IgD-negative memory B cell (primary cell): ENCODE measurements at regions not wholly inside any gene's neighbourhood (a gene's known extent, or its start where the extent isn't known, plus 50 kb on each side); places are given as distances from the start of the nearest gene placed in this dataset.

Experiments
- H3K27ac Mint-ChIP-seq, 3 donors: one replicate each; pipeline ENCODE4 v1.8.0; 2020 to 2022; ENCODE audit warnings: mild to moderate bottlenecking in 3 of 3, mixed read lengths in 3 of 3, moderate library complexity in 1 of 3
- H3K27me3 Mint-ChIP-seq: one replicate; pipeline ENCODE4 v1.8.0; 2021; ENCODE audit warnings: mixed read lengths
- H3K36me3 Mint-ChIP-seq: one replicate; pipeline ENCODE4 v1.8.0; 2020; ENCODE audit warnings: mild to moderate bottlenecking, mixed read lengths
- H3K4me1 Mint-ChIP-seq, 3 donors: one replicate each; pipeline ENCODE4 v1.8.0; 2020 to 2022; ENCODE audit warnings: mixed read lengths in 3 of 3, mild to moderate bottlenecking in 1 of 3
- H3K4me3 Mint-ChIP-seq, 4 donors: one replicate each; pipeline ENCODE4 v1.8.0; 2020 to 2022; ENCODE audit warnings: mild to moderate bottlenecking in 4 of 4, mixed read lengths in 4 of 4, moderate library complexity in 3 of 4
- H3K9me3 Mint-ChIP-seq, 3 donors: one replicate each; pipeline ENCODE4 v1.8.0; 2020 to 2021; ENCODE audit warnings: mixed read lengths in 3 of 3, mild to moderate bottlenecking in 1 of 3

- Mint-ChIP-seq H3K27ac (no peak overlapping the region), H3K4me1 (no peaks in the 10 kb centered on the region), H3K36me3 (no peaks in the 10 kb centered on the region), H3K4me3 (no peak overlapping the region), H3K9me3 (no peaks in the 10 kb centered on the region), H3K27me3 (peaks cover 3% of the 10 kb centered on the region)
Observed at GRCh38 chr5:110338341-110339083, 388.0 kb downstream of the TMEM232 start.

- Mint-ChIP-seq H3K27me3 (peaks cover 3% of the 10 kb centered on the region), H3K4me1 (no peaks in the 10 kb centered on the region), H3K4me3 (no peak overlapping the region), H3K27ac (no peak overlapping the region), H3K36me3 (no peaks in the 10 kb centered on the region), H3K9me3 (no peaks in the 10 kb centered on the region)
Observed at GRCh38 chr5:110339399-110339798, 387.1 kb downstream of the TMEM232 start.

DNA sequence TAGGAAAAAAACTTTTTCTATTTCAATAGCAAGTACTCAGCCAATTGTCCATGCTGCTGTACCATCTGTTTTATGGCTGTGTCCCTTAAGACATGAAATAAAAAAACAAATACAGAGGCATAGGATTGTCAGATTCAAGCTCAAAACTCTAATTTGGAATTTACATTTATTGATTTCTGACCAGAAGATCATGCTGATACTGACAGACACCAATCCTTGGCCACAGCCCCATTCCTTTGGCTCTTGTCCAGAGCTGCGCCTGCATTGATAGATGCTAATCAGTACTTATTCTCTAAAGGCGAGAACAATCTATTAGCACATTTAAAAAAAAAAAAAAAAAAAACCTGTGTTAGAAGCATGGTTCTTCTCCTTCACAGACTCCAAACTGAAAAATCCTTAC lies 384.6 kb downstream of the TMEM232 start:
- Mint-ChIP-seq H3K4me1 (no peaks in the 10 kb centered on the region), H3K36me3 (no peaks in the 10 kb centered on the region), H3K27me3 (peaks cover 3% of the 10 kb centered on the region), H3K4me3 (no peak overlapping the region), H3K9me3 (no peaks in the 10 kb centered on the region), H3K27ac (no peak overlapping the region)

DNA sequence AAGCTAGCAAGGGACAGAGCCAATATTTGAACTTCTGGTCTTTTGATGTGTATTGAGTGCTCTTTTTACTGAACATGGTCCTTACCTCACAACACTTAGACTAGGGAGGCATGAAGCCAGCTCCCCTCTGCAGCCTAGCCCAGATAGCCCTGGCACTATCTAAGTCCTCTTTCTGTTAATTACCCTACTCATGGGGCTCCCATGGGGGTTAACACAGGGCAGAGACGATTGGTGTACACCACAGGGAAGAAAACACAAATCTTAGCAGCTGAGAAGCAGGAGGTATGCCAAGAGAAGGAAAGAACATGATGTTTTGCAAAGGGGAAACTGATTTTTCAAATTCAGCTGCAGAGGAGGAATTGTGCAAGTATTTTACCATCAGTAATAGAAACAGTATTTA lies 383.8 kb downstream of the TMEM232 start:
- Mint-ChIP-seq H3K27ac (no peak overlapping the region), H3K27me3 (peaks cover 3% of the 10 kb centered on the region), H3K9me3 (no peaks in the 10 kb centered on the region), H3K4me1 (no peaks in the 10 kb centered on the region), H3K4me3 (no peak overlapping the region), H3K36me3 (no peaks in the 10 kb centered on the region)

DNA sequence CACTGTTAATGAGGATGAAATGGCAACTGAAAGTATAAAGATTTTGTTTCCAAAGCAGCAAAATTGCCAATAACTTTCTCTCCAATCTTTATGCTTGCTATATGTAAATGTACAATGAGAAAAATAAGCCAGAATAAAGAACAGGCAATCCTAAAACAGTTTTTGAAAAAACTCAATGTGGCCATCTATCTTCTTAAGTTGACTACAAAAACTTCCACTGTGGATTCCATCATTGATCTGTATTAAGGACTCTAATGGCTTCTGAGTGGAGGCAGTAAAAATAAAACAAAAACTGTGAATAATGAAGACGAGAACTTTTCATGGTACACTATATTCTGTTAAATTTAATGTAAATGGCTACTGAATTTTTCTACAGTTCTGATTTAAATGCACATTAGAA lies 382.9 kb downstream of the TMEM232 start:
- H3K36me3 Mint-ChIP-seq: no peaks in the 10 kb centered on the region
- H3K27me3 Mint-ChIP-seq: peaks cover 3% of the 10 kb centered on the region
- no peak overlapping the region for H3K4me3 Mint-ChIP-seq
- no peak overlapping the region for H3K27ac Mint-ChIP-seq
- H3K4me1 Mint-ChIP-seq: no peaks in the 10 kb centered on the region
- H3K9me3 Mint-ChIP-seq: no peaks in the 10 kb centered on the region

- H3K36me3 Mint-ChIP-seq: no peaks in the 10 kb centered on the region
- H3K9me3 Mint-ChIP-seq: no peaks in the 10 kb centered on the region
- peaks cover 3% of the 10 kb centered on the region for H3K27me3 Mint-ChIP-seq
- H3K27ac Mint-ChIP-seq: no peak overlapping the region
- no peak overlapping the region for H3K4me3 Mint-ChIP-seq
- no peaks in the 10 kb centered on the region for H3K4me1 Mint-ChIP-seq
Observed at GRCh38 chr5:110345623-110346022, 380.8 kb downstream of the TMEM232 start.

DNA sequence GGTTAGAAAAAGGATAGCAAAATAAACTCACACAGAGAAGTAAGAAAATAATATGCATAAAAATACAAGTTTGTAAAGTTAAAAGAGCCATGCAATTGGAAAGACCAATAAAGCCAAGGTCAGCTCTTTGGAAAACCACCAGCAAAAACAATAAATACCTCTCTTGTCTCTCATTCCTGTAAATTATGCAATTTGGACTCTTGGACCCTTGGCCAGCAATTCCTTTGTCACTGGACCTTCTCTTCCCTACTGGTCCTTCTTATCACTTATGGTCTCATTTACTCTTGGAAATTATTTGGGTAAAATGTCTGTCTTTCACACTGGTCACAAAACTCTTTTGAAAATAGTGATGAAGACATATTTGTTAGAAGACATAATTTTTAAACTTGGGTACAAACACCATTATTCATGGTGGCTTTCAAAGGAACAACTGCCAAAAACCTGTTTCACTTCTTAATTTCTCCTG lies 379.5 kb downstream of the TMEM232 start:
- Mint-ChIP-seq H3K4me1 (no peaks in the 10 kb centered on the region), H3K4me3 (no peak overlapping the region), H3K36me3 (no peaks in the 10 kb centered on the region)

DNA sequence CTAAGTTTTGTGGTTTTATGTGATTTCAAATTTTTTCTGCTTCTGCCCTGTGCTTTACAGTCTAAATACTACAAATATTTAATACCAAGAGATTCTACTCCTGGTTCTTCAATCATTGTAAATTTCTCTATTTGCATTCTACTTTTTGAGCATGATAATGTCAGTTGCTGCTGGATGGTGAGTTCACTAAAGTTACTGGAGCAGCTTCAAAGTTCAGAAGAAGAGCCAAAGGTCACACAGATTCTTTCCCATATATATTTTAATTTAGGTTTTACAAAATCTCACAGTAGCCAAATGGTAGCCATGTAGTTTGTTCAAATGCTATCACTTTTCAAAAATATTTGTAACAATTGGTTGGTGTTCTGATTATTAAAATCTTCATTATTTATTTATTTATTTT lies 378.7 kb downstream of the TMEM232 start:
- H3K4me3 Mint-ChIP-seq: no peak overlapping the region
- no peaks in the 10 kb centered on the region for H3K4me1 Mint-ChIP-seq
- peaks cover 2% of the 10 kb centered on the region for H3K27me3 Mint-ChIP-seq
- no peak overlapping the region for H3K27ac Mint-ChIP-seq
- H3K36me3 Mint-ChIP-seq: no peaks in the 10 kb centered on the region
- H3K9me3 Mint-ChIP-seq: no peaks in the 10 kb centered on the region

More for the DNA sequence above, 379.5 kb downstream of the TMEM232 start:
- Mint-ChIP-seq H3K27me3 (peaks cover 3% of the 10 kb centered on the region), H3K27ac (no peak overlapping the region), H3K9me3 (no peaks in the 10 kb centered on the region)

- no peak overlapping the region for H3K4me3 Mint-ChIP-seq
- H3K9me3 Mint-ChIP-seq: peaks cover 0 to 4% (median 0%) of the 10 kb centered on the region in 3 donors
- H3K27me3 Mint-ChIP-seq: no peaks in the 10 kb centered on the region
- H3K4me1 Mint-ChIP-seq: no peaks in the 10 kb centered on the region
- H3K36me3 Mint-ChIP-seq: no peaks in the 10 kb centered on the region
- H3K27ac Mint-ChIP-seq: no peak overlapping the region
Observed at GRCh38 chr5:110351430-110351829, 375.0 kb downstream of the TMEM232 start.

- Mint-ChIP-seq H3K4me3 (no peak overlapping the region), H3K27ac (no peak overlapping the region), H3K36me3 (no peaks in the 10 kb centered on the region), H3K9me3 (peaks cover 0 to 5% (median 0%) of the 10 kb centered on the region in 3 donors), H3K4me1 (no peaks in the 10 kb centered on the region), H3K27me3 (no peaks in the 10 kb centered on the region)
Observed at GRCh38 chr5:110354311-110354710, 372.2 kb downstream of the TMEM232 start.

- H3K36me3 Mint-ChIP-seq: no peaks in the 10 kb centered on the region
- H3K27ac Mint-ChIP-seq: no peak overlapping the region
- peaks cover 0 to 5% (median 0%) of the 10 kb centered on the region in 3 donors for H3K9me3 Mint-ChIP-seq
Observed at GRCh38 chr5:110354915-110355644, 371.4 kb downstream of the TMEM232 start.

GRCh38 chr5:110356677-110357076 lies 369.8 kb downstream of the TMEM232 start:
- H3K36me3 Mint-ChIP-seq: no peaks in the 10 kb centered on the region
- H3K9me3 Mint-ChIP-seq: peaks cover 0 to 5% (median 0%) of the 10 kb centered on the region in 3 donors
- no peaks in the 10 kb centered on the region for H3K27me3 Mint-ChIP-seq
- H3K27ac Mint-ChIP-seq: no peak overlapping the region
- H3K4me1 Mint-ChIP-seq: no peaks in the 10 kb centered on the region
- no peak overlapping the region for H3K4me3 Mint-ChIP-seq

More at GRCh38 chr5:110354915-110355644, 371.4 kb downstream of the TMEM232 start:
- no peak overlapping the region for H3K4me3 Mint-ChIP-seq
- no peaks in the 10 kb centered on the region for H3K4me1 Mint-ChIP-seq
- no peaks in the 10 kb centered on the region for H3K27me3 Mint-ChIP-seq

DNA sequence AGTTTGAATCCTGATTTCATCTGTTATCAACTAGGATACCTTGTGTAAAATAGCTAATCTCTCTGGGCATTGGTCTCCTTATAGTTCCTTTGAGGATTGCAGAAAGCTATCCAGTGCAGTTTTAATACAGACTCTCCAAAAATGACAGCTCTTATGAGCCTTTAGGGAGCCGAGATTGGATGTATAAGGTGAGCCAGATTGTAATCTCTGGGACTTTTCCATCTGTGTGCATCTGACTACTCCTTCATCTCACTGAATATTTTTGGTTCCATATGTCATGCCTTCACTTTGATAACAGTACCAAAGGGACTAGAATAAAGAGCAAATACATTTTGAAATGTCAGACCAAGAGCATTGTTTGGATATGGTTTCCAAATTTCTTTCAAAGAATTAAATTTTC lies 367.2 kb downstream of the TMEM232 start:
- Mint-ChIP-seq H3K9me3 (peaks cover 0 to 1% (median 0%) of the 10 kb centered on the region in 3 donors), H3K36me3 (no peaks in the 10 kb centered on the region), H3K27me3 (no peaks in the 10 kb centered on the region), H3K27ac (no peak overlapping the region), H3K4me3 (no peak overlapping the region), H3K4me1 (no peaks in the 10 kb centered on the region)

GRCh38 chr5:110361471-110361870 lies 365.0 kb downstream of the TMEM232 start:
- no peaks in the 10 kb centered on the region for H3K27me3 Mint-ChIP-seq
- no peak overlapping the region for H3K4me3 Mint-ChIP-seq
- no peaks in the 10 kb centered on the region for H3K36me3 Mint-ChIP-seq
- peaks cover 0 to 1% (median 0%) of the 10 kb centered on the region in 3 donors for H3K9me3 Mint-ChIP-seq
- no peak overlapping the region for H3K27ac Mint-ChIP-seq
- no peaks in the 10 kb centered on the region for H3K4me1 Mint-ChIP-seq

- Mint-ChIP-seq H3K27me3 (no peaks in the 10 kb centered on the region), H3K27ac (no peak overlapping the region), H3K36me3 (no peaks in the 10 kb centered on the region), H3K4me3 (no peak overlapping the region), H3K4me1 (no peaks in the 10 kb centered on the region), H3K9me3 (peaks cover 0 to 1% (median 0%) of the 10 kb centered on the region in 3 donors)
Observed at GRCh38 chr5:110362261-110362660, 364.2 kb downstream of the TMEM232 start.

- peaks cover 8 to 9% (median 9%) of the 10 kb centered on the region in 3 donors for H3K4me1 Mint-ChIP-seq
- no peaks in the 10 kb centered on the region for H3K9me3 Mint-ChIP-seq
- no peaks in the 10 kb centered on the region for H3K36me3 Mint-ChIP-seq
- no peak overlapping the region for H3K4me3 Mint-ChIP-seq
- H3K27me3 Mint-ChIP-seq: peaks cover 2% of the 10 kb centered on the region
- no peak overlapping the region for H3K27ac Mint-ChIP-seq
Observed at GRCh38 chr5:110366716-110367115, 359.8 kb downstream of the TMEM232 start.
